Muscle layer of duodenum (tissue), 2 donors: ENCODE measurements at regions not wholly inside any gene's neighbourhood (a gene's known extent, or its start where the extent isn't known, plus 50 kb on each side); places are given as distances from the start of the nearest gene placed in this dataset.

Experiments used
- H3K27ac ChIP-seq: one replicate; pipeline ENCODE4 v1.7.0; 2013; ENCODE audit warnings: mild to moderate bottlenecking, low read length
- H3K27me3 ChIP-seq: one replicate; pipeline ENCODE4 v1.7.0; 2013; ENCODE audit warnings: low read depth, mild to moderate bottlenecking, control low read depth, low read length
- H3K36me3 ChIP-seq, 2 donors: one replicate each; pipeline ENCODE4 v1.7.0; 2013; ENCODE audit warnings: low read length in 2 of 2, control low read depth in 1 of 2, mild to moderate bottlenecking in 1 of 2; ENCODE audit not compliant: insufficient read depth in 2 of 2, control insufficient read depth in 1 of 2
- H3K4me1 ChIP-seq, 2 donors: one replicate each; pipeline ENCODE4 v1.7.0; 2013; ENCODE audit warnings: low read length in 2 of 2, mild to moderate bottlenecking in 2 of 2, control low read depth in 1 of 2, moderate library complexity in 1 of 2; ENCODE audit not compliant: insufficient read depth in 2 of 2, control insufficient read depth in 1 of 2
- H3K4me3 ChIP-seq, 2 donors: one replicate each; pipeline ENCODE4 v1.7.0; 2013; ENCODE audit warnings: low read length in 2 of 2, low read depth in 1 of 2, mild to moderate bottlenecking in 1 of 2
- H3K9me3 ChIP-seq, 2 donors: one replicate each; pipeline ENCODE4 v1.7.0; 2013; ENCODE audit warnings: low read length in 2 of 2, control low read depth in 1 of 2, mild to moderate bottlenecking in 1 of 2; ENCODE audit not compliant: control insufficient read depth in 1 of 2
- donor health status: healthy.

- Histone ChIP-seq H3K36me3 (no peaks in the 10 kb centered on the region), H3K27ac (no peak overlapping the region), H3K4me1 (no peaks in the 10 kb centered on the region), H3K4me3 (no peak overlapping the region), H3K27me3 (no peaks in the 10 kb centered on the region), H3K9me3 (peaks cover 0 to 37% of the 10 kb centered on the region in 2 donors)
These were observed 258.6 kb downstream of the GLRX3 start for GRCh38 chr10:130394832-130395231.

DNA sequence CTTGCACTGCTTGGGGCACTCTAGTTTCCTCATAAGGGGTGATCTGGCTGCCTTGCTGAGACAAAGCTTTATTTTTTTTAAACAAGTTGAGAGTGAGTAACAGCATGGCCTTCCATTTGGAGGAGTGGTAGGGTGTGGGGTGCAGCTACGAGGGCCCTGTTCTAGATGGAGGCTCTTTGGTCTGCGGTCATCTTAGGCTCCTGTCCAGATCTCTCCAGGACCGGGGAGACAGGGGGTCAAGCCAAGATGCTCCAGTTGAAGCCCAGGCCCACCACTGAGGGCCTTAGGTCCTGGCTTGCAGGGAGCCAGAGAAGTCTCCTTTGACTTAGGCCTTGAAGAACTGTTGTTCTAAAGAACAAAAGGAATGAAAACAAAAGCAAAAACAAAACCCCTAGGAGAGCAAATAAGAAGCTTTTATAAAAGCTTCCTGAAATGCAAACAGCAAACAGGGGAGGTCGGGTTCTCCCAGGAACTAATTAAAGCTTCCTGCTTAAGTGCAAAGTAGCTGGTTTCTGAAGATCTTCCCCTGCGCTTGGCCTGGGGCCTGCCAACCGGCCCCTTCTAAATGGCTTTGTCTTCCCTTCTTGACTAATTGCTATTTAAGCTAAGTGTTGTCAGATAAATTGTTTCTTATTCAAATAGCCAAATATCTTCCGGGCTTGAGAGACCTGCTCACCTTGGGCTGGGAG, 259.2 kb downstream of the GLRX3 start:
- no peak overlapping the region for H3K4me3 ChIP-seq
- H3K27ac ChIP-seq: no peak overlapping the region
- H3K27me3 ChIP-seq: no peaks in the 10 kb centered on the region
- no peaks in the 10 kb centered on the region for H3K36me3 ChIP-seq
- H3K9me3 ChIP-seq: peaks cover 0 to 37% of the 10 kb centered on the region in 2 donors
- no peaks in the 10 kb centered on the region for H3K4me1 ChIP-seq

- Histone ChIP-seq H3K27ac (no peak overlapping the region), H3K4me1 (no peaks in the 10 kb centered on the region), H3K27me3 (no peaks in the 10 kb centered on the region), H3K4me3 (no peak overlapping the region), H3K36me3 (no peaks in the 10 kb centered on the region), H3K9me3 (peaks cover 0 to 37% of the 10 kb centered on the region in 2 donors)
These were observed 259.9 kb downstream of the GLRX3 start for GRCh38 chr10:130396044-130396443.

GRCh38 chr10:130398090-130398994, 262.2 kb downstream of the GLRX3 start:
- no peaks in the 10 kb centered on the region for H3K4me1 ChIP-seq
- H3K27me3 ChIP-seq: no peaks in the 10 kb centered on the region
- H3K4me3 ChIP-seq: no peak overlapping the region

DNA sequence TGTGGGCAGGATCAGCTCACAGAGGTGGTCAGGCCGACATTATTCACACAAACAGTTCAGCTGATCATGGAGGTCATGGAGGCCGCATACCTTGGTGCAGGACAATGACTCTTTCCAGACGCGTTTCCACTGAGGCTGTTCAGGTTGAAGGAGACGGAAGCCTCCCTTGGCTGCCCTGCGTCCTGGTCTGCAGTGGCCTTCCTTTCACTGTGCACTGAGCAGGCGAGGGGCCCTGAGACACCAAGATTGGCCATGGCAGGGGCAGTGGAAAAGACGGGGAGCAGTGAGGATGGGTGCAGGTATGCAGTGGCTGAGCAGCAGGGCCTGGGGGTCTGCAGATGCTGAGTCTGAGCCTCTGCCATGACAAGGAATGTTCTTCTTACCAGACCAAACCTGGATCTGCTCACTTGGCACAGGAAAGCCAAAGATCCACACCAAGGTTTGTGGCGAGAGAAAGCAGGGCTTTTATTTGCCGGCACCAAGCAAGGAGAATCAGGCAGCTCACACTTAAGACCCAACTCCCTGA, 263.3 kb downstream of the GLRX3 start:
- H3K9me3 ChIP-seq: peaks cover 0 to 30% of the 10 kb centered on the region in 2 donors
- no peaks in the 10 kb centered on the region for H3K4me1 ChIP-seq
- H3K4me3 ChIP-seq: no peak overlapping the region
- H3K27ac ChIP-seq: no peak overlapping the region
- H3K27me3 ChIP-seq: no peaks in the 10 kb centered on the region
- H3K36me3 ChIP-seq: no peaks in the 10 kb centered on the region

More at GRCh38 chr10:130398090-130398994, 262.2 kb downstream of the GLRX3 start:
- Histone ChIP-seq H3K27ac (no peak overlapping the region), H3K36me3 (no peaks in the 10 kb centered on the region), H3K9me3 (peaks cover 0 to 33% of the 10 kb centered on the region in 2 donors)

DNA sequence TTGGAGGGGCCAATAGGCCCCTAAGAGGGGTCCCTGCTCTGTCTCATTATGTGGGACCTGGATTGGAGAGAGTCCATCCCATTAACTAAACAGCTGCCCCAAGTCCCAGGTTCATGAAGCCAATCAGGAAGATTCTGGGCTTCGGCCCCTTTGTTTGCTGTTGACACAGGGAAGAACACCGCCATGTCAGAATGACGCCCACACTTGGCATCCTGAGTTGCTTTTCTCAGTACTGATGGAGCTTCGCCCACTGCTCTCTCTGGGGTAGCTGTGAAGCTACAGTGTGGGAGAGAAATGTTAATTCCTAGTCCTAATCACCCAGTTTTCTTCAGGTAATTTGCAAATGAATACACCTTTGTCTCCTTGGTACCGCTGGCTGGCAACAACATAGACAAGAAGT, 264.7 kb downstream of the GLRX3 start:
- Histone ChIP-seq H3K36me3 (no peaks in the 10 kb centered on the region), H3K27me3 (no peaks in the 10 kb centered on the region), H3K27ac (no peak overlapping the region), H3K9me3 (peaks cover 0 to 22% of the 10 kb centered on the region in 2 donors), H3K4me3 (no peak overlapping the region), H3K4me1 (no peaks in the 10 kb centered on the region)

DNA sequence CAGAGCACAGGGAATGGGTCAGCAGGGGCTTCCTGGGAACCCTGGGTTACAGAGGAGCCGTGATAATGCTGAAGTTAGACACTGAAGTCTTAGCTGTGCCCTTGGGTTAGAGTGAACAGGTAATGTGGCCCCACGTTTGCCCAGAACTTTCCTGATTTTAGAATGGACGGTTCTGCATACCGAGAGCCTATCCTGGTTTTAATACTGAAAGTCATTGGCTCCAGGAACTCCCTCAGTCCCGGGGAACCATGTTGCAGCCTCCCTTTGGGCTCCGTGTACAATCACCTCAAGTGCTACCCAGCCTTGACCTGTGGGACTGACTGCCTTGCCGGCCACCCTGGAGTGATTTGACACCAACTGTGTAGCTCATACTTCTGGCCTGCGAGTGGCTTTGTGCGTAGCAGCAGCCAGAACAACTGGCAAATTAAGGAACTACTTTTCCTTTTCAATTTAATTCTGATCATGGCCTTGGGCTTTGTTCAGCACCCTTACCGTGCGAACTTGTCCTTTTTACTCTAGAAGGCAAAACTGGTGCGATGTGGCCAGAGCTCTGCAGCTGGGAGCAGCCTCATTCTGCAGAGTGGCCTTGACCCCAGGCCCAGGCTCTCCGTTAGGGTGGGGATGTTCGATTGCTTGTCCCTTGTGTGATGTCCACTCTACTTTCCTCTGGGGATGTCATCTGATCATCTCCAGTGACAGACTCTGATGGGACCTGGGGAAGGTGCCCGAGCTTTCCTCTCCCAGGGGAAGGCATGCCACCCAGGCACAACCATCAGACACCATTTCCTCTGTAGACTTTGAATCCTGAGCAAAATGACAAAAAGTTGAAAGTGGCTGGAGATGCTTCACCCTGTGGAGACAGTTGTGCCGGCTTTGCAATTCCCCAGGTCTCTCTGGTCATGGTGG, 265.9 kb downstream of the GLRX3 start:
- no peaks in the 10 kb centered on the region for H3K27me3 ChIP-seq
- peaks cover 0 to 12% of the 10 kb centered on the region in 2 donors for H3K9me3 ChIP-seq
- no peak overlapping the region for H3K27ac ChIP-seq
- H3K36me3 ChIP-seq: no peaks in the 10 kb centered on the region
- H3K4me3 ChIP-seq: no peak overlapping the region
- H3K4me1 ChIP-seq: no peaks in the 10 kb centered on the region

GRCh38 chr10:130403153-130404075, 267.2 kb downstream of the GLRX3 start:
- Histone ChIP-seq H3K27ac (no peak overlapping the region), H3K4me3 (no peak overlapping the region), H3K9me3 (peaks cover 0 to 5% of the 10 kb centered on the region in 2 donors), H3K36me3 (no peaks in the 10 kb centered on the region), H3K27me3 (no peaks in the 10 kb centered on the region), H3K4me1 (no peaks in the 10 kb centered on the region)

DNA sequence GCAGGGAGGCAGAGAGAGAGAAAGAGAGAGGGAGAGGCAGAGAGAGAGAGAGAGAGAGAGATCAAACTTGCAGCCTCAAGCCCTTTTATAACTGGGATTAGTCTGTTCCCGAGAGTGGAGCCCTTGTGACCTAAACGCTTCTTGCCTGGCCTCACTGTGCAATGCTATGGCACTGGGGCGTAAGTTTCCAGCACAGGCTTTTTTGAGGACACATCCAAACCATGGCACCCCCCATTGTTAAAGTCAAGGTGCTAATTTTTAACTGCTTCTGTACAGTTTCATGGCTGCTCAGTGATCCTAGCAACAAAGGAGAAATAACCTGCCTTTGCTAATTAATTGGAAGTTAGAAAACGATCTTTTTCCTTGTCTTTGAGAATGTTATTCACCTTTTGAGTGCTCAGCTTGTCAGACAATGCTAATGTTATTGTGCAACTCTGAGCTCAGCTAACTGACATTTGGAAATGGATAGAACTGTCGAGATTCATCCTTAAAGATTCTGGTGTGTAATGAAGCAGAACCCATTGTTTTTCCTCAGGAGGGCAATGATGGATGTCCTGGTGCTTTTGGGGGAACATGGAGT, 268.4 kb downstream of the GLRX3 start:
- H3K4me1 ChIP-seq: no peaks in the 10 kb centered on the region
- no peak overlapping the region for H3K4me3 ChIP-seq
- H3K27me3 ChIP-seq: no peaks in the 10 kb centered on the region
- no peak overlapping the region for H3K27ac ChIP-seq
- H3K9me3 ChIP-seq: peaks cover 0 to under 1% of the 10 kb centered on the region in 2 donors
- H3K36me3 ChIP-seq: no peaks in the 10 kb centered on the region

DNA sequence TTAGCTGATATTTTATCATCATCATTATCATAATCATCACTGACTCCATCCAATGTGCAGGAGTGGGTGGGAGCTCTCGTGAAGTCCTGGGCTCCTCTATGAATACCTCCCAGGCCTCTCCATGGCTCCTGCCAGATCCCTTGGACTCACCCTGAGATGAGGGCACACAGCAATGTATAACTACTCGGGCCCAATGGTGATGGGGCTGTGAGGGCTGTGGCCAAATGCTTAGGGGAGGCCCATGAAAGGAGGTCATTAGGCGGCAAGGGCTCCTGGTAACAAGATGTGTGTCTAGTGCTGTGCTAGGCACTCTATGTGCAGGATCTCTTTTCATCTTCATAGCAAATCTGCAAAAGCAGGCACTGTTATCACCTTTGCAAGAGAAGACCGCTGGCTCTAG, 270.9 kb downstream of the GLRX3 start:
- H3K36me3 ChIP-seq: no peaks in the 10 kb centered on the region
- H3K4me1 ChIP-seq: no peaks in the 10 kb centered on the region
- H3K4me3 ChIP-seq: no peak overlapping the region
- no peak overlapping the region for H3K27ac ChIP-seq
- H3K9me3 ChIP-seq: no peaks in the 10 kb centered on the region
- H3K27me3 ChIP-seq: no peaks in the 10 kb centered on the region
